GM19043 (cell line): ENCODE measurements at regions not wholly inside any gene's neighbourhood (a gene's known extent, or its start where the extent isn't known, plus 50 kb on each side); places are given as distances from the start of the nearest gene placed in this dataset.

Experiments
- ATAC-seq: cut with Tn5 transposase; IDR thresholded peaks from one replicate; pipeline ENCODE4 v1.9.1; 2021; ENCODE audit warnings: low read depth; ENCODE audit not compliant: unreplicated experiment

DNA sequence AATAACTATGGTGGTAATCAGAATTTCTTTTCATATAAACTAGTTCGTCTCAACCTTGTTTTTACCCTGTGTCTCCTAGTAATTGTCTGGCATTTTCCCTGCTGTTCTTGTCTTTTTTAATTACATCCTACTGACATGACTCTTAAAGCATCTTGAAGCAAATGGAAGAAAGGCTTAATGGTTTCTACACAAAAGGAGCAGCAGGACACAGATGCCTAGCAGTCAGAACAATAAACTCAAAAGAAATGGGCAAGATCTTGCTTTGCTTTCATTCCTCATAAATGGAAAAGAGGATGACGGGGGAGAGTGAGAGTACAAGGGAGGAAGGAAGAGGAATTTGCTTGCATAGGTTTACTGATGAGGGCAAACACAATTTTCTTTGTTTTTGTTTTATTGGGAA lies 293.2 kb upstream of the EMCN start:
- no peak for ATAC-seq

DNA sequence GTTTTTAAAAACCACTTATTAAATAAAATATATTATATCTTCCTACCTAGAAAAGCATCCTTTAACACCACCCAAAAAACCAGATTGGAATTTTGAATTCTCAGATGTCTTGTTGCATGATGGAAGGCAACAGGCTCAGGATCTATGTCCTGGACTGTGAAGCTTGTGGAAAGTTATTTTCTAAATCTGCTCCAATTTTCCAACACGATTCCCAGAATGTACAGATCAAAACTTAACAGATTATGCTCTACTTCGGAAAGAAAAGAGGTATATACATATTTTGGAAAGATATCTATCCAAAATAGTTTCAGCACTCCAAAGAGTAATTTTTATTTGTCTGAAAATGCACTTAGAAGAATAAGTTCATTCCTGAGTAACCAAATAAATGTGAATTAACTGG lies 291.7 kb upstream of the EMCN start:
- ATAC-seq: no peak

DNA sequence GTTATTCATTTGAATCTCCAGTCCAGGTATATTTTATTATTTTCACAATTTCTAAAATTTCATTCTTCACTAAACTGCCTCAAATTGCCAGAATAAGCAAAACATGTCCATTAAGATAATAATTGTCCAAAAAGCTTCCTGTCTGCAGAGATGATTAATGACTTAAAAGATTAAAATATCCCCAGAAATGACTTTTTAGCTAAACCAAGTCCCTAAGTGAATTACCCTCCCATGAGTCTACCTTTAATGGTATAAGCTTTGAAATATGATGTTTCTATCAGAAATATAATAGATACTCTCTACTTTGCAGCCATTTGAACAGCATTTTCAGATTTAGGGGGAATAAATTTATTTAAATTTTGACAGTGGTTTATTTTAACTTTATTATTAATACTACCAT lies 289.2 kb upstream of the EMCN start:
- no peak for ATAC-seq

DNA sequence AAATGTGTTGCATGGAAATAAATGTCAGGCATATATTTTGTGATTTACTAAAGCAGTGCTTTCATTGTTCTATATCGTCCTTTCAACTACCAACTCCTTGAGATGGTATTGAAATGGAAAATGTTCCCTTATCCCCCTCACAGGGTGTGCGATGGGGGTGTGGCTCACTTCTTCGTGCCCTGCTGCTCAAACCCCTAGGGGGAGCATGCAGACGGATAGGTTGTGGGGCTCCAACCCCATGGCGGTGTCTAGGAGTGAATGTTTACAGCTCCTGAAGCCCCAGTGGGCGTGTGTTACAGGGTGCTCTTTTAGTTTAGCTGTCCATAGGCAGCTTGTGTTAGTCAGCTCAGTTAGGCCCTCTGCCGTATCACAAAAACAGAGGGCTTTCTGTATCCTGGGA lies 287.7 kb upstream of the EMCN start:
- no peak for ATAC-seq

DNA sequence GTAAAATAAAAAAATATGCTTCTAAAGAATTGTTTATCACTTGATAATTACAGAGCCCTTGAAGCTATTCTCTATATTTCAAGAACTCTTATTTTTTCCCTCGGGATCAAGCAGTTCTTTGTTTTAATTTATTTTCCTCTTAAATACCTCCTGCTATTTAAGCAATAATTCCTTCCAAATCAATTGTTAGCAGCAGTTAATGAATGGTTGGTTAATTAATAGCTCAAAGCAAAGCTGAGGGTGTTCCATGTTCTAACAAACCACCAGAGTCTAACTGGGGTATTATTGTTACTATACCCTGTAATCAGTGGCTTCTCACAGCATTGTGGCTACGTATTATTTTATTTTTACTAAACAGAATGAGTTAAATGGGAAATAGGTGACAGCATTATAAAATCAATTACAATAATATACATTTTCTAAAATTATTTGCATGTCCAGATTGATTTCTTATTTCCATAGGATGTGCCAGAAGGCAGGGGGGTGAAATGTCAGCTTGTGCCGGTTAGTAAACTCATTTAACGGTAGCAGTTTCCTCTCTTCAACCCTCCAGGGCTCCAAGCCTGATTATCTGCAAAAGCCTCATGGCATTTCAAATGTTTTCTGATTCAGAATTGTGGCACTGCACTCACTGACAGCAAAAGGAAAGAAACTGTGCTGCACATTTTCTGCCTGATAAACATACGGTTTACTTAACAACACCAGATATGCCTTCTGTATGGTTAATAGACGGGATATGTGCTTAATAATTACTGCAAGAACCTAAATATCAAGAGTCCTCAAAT lies 286.9 kb upstream of the EMCN start:
- no peak for ATAC-seq

DNA sequence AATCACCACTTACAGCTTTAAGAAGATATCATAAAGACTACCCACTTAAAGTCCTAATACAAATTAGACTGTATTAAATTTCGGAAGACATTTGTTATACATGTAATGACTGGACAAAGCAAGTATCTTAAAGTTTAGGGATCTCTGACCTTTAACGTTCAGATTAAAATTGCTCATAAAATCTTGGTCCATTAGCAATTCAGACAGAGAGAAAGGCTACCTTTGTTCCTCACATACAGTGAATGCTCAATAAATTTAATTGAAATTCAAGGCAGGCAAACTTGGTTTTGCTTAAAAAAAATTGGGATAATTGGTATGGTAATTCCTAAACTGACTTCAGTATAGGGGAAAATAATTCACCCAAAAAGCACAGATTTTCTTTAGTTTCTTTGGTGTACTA lies 285.9 kb upstream of the EMCN start:
- no peak for ATAC-seq

DNA sequence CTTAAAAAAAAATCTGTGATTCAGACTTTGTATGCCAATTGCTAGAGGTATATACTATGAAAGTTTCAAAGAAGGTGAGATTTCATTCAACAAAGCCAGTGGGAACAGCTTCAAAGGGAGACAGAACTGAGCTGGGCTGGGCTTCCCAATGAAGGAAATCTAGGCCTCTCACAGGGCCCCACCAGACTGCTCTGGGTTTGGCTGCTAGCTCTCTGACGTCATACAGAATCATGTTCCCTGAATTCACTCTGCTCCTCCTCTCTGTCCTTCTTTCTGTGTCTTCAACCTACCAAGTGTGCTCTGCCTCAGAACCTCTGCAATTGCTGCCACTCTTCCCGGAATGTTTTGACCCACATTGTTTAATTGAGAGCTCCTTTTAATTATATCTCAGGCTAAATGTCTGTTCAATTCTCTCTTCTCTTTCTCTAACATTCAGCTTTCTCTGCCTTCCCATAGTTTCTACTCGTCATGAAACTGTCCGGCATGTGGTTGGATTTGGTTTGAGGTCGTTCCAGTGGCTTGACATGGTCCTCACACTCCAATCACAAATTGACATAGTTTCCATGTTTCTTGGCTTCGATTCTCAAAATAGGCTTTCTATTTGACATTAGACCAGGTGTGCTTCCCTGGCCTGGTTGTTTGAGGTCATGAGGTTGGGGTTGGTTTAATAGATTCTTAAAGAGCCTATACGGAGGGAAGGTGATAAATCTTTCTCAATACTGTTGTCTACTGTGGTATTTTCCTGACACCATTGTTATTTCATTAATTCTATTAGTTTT lies 282.1 kb upstream of the EMCN start:
- ATAC-seq: no peak

DNA sequence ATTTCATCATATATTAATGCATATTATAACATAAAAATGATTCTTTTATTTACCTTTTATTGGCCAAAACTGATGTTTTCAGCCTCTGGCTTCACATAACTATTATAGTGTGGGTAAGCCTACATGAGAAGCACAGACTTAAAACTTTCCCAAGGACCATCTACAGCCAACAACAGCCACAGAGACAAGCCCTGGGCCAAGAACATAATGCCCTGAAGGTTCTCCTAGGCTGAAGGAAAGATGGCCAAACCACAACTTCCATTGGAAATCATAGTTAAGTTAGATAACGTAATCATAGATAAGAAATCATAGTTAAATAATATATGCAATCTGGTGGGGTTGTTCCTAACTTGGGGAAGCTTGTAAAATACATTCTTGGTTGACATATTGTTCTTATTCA lies 280.0 kb upstream of the EMCN start:
- ATAC-seq: no peak

DNA sequence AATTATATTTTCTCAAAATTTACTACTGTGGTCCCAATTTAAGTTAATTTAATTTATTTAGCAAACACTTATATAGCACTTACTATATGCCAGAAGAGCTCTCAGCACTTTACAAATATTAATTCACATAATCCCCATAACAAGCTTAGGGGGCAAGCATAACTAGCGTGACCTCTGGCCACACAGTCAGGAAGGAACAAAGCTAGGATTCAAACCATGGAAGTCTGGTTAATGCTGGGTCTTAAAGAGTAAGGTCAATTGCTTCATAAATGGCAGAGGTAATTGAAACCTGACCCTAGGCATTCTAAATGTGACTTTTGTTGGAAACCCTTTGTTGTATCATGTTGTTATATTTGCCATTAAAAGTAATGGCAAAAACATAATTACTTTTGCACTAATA lies 279.5 kb upstream of the EMCN start:
- ATAC-seq: no peak

DNA sequence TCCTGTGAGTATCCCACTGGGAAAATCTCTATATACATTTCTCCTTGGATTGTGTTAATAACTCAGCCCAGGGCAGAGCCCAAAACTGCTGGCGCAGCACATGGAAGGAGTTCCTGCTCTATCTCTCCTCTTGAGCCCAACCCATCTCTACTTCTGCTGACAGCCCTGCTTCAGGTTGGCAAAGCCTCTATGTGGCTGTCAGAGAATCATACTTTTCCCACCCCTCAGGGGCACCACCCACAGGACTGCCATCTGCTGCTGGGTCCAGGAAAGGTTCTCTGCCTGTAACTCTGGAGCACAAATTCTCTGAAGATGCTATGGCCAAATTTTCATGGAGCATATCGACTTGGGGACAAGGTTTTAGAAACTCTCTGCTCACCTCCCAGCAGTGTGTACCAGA lies 278.5 kb upstream of the EMCN start:
- no peak for ATAC-seq

DNA sequence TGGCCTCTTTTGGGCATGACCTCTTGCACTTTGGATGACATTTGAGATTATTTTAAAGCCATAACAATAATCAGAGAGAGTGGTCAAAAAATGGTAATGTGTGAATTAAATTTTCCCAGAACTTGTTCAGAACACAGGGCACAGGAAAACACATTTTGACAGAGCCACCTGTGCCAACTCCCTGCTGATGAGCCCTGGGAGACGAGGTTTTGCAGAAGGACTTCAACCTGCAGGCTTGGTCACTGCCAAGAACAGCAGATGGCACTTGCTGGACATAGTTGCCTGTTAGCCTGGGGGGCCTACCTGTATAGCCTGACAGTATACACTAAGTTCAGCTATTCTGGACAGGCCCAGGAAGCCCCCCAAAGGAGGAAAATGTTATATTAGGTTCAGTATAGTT lies 277.8 kb upstream of the EMCN start:
- no peak for ATAC-seq

DNA sequence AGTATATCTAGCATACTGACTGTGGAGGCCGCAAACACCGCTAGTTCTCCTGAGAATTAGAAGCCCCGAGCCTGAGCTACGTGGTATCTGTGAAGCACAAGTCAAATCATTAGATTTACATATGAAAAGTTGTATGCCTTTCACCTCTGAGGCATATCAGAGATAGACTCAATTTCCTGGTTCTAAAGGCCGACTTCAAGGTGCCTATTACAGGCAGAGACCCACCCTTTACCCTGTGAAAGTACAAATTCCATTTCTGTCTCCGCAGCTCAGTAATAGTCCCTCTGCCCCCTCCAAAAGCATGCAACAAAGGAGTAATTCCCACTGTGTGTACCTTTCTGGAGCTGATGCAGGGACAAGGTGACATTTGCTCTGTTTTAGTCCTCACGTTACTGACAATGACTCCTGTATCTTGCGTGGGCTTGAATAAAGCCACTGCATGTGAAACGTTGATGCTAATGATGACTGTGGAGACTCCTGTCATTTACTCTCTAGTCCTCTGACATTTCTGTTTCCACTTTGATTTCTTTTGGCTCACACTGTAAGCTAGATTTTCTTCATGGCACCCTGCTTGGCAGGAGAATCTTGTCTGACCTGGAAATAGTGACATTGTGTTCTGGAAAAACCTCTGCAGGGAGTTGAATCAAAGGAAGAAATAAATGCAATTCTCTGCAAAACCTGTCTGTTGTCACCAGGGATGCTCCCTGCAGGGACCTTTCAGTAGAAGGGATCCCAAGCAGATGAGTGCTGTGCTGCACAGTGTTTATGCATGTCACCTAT lies 273.2 kb upstream of the EMCN start:
- no peak for ATAC-seq

DNA sequence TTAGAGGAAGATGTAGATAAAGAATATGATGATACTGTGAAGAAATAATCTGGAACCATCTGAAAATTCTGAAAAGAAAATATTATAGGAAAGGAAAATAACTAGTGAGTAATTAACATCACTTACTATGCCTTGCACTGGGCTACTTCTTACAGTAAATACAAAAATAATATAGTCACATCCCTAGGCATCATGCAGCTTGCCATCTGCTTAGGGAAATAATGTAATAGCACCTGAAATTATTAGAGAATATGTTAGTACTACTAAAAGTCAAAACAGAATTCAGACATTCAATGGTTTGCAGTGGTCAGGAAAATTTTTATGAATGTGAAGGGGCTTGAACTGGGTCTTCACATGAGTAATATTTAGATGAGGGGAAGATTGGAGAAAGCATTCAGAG lies 272.2 kb upstream of the EMCN start:
- ATAC-seq: no peak

DNA sequence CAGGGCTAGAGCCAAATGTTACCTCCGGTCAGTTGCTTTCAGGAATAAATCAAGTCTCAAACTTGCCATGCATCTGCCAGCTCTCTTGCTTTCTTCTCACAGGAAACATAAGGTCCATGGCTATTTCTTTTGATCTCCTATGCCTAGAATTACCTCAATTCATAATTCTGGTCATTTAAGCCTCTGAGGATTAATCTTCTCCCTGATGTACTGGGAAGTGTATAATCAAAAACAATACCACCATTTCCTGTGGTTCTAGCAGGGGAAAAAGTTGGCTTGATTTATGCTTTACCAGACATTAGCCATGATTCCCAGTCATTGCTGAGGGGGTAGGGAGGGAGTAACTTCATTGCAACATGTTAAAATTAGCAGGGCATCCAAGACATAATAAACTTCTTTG lies 268.7 kb upstream of the EMCN start:
- ATAC-seq: no peak

DNA sequence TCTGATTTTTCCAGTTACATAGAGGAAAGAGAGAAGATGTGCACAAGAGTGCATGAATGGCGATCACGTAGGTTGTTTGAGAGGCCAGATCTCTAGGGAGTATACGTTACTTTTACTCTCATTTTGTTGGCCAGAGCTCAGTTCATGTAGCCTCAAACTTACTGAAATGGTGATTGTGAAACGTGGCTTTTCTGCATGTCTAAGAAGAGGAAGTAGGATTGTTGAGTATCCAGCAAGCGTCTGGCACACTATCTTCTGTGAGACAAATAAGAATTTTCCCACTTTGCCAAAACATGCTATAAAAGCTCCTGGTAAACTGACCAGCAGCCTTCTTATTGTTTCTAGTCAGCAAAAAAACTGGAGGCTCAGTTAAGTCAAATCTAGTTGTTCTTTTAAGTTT lies 264.5 kb upstream of the EMCN start:
- ATAC-seq: no peak

DNA sequence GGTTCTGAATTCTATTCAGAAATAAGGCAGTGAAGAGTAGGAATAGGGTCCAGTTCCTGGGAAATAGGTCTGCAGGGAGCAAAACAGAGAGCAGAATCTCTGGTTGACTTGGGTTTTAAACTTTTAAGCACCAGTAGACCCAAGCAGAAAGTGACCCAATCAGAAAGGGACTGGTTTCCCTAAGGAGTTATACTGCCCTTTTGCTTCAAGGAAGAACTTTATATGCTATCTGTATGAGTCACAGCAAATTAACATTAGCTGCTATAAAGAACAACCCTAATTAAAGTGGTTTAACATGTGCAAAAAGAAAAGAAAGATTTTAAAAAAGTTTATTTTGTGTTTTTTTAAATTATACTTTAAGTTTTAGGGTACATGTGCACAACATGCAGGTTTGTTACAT lies 263.6 kb upstream of the EMCN start:
- no peak for ATAC-seq

DNA sequence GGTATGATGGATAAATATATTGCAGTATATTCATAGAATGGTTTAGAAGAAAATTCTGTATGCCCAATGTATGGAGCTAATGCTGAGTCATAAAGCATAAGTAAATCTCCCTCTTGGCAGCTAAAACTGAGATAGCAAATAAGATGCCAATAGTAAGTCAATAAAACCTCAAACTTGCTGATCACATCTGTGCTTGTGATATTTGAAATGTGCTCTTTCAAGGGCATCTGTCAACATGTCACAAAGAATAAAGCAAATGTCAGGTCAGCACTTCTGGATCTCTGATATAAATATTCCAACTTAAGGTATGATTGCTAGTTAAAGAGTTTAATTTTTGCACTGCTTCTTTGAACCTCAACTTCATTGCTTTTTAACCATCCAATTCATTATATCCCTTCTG lies 262.3 kb upstream of the EMCN start:
- no peak for ATAC-seq

DNA sequence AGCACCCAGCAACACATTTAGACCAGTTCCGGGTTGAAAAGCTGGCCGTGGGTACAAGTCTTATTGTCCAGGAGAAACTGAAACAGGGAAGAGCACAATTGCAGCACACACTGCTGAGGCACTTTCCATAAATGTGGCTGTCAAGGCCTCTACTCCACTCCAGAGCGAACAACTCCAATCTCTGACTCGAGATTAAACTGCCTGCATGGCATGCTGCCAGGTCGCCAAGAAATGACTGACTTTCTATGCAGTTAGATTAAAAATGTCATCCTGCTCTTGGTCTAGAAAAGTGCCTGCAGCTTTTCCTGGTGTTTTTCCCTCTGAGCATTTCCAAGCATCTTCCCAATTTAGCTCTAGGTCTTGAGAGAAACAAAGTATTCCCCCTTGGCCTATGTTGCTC lies 260.6 kb upstream of the EMCN start:
- ATAC-seq: no peak

DNA sequence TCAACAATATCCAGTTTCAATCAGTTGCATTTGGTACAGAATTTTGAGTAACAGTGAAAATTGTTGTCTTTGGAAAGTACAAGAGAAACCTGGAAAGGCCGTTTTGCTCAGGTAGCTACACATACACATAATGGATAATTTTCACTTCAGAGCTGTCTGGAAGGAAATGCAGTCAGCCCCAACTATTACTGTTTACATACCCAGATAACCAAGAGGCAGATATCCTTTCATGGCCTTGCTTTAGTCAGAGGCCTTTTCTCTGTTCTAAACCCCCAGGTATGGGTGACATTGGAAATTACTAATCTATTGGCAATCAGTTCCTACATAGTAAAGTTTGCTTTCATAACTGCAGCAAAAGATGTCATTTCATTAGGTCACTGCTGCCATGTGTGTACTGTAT lies 244.9 kb upstream of the EMCN start:
- ATAC-seq: no peak

DNA sequence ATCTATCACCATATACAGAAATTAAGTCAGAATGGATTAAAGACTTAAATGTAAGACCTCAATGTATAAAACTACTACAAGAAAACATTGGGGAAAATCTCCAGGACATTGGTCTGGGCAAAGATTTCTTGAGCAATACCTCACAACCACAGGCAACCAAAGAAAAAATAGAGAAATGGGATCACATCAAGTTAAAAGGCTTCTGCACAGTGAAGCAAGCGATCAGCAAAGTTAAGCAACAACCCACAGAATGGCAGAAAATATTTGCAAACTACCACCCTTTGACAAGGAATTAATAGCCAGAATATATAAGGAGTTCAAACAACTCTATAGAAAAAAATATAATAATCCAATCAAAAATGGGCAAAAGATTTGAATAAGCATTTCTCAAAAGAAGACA lies 236.9 kb upstream of the EMCN start:
- ATAC-seq: no peak

DNA sequence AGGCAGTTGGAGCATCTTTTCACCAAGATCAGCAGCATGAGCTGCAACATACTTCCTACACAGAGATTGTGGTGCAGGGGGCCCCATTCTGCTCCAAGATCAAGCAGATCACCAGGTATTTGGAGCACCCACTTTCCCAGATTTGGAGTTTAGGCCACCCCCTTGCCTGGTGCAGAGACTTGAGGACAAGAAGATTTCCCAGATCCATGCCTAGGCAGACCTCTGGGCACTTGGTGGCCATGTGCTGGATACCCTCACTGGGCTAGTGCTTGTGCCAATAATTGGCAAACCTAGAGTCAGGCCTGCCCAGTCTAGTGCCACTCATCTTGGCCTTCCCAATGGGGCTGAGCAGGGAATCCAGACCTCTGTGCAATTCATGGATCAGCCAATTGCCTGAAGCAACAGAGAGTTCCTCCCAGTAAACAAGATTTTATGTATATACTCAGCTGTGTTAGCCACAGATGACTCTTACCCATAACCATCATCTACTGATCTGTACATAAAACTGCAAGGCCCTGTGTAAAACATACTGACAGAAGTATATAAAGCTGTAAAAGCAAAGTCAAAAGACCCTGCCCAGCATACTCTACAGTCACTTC lies 228.4 kb upstream of the EMCN start:
- no peak for ATAC-seq
